ENCODE measurements at regions not wholly inside any gene's neighbourhood (a gene's known extent, or its start where the extent isn't known, plus 50 kb on each side); places are given as distances from the start of the nearest gene placed in this dataset.

DNA sequence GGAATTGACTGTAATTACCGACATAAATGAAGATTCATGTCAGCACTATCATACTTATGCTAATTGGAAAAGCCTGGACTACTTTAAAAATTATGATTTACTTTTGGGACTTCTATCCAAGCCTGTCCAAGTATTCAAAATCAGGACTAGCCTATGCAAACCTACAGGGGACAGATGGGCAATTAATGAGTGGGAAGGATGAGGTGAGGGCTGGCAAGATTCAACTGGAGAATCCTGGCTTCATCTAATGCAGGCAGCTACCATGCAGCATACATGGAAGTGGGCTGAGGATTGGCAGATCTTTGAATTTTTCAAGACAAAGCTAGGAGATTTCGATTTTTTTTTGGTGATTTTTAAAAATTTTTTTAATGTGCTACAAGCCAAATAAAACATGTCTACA, 532.6 kb downstream of the CSNK1G3 start:
- Histone ChIP-seq H3K79me2 (ENCODE audit: insufficient read depth) (no peaks in the 10 kb centered on the region), H3K9me2 (ENCODE audit: insufficient read depth) (no peaks in the 10 kb centered on the region), H3K27me3 (replicated peaks; ENCODE audit: insufficient read depth) (no peaks in the 10 kb centered on the region; the same call in 1 of the 2 replicates), H2AFZ (no peak overlapping the region), H3K9me3 (ENCODE audit: low read depth) (no peaks in the 10 kb centered on the region), H3K4me1 (ENCODE audit: insufficient read depth) (no peaks in the 10 kb centered on the region), H3K9ac (no peak overlapping the region), H4K20me1 (ENCODE audit: insufficient read depth) (no peaks in the 10 kb centered on the region), H3K36me3 (ENCODE audit: low read depth) (no peaks in the 10 kb centered on the region), H3K27ac (no peak overlapping the region), H3K4me2 (ENCODE audit: unreplicated experiment) (no peak overlapping the region), H3F3A (ENCODE audit: insufficient read depth) (no peaks in the 10 kb centered on the region), H3K4me3 (no peak overlapping the region)
- no peak for TF ChIP-seq EZH2phosphoT487 (IDR thresholded peaks at IDR 0.05; ENCODE audit: insufficient read depth, low read depth)
- TF ChIP-seq EZH2 (IDR thresholded peaks at IDR 0.05; ENCODE audit: insufficient read depth, poor library complexity, severe bottlenecking), result no peak
- no peak for DNase-seq
- in situ Hi-C loops (cut with MboI), result no loop called here
- 40 to 46% methylated on average over 2 of the region's 2 CpGs for WGBS, 2 experiments (ENCODE audit: low coverage in 1 of 2, low lambda C conversion rate in 2 of 2, missing lambda C conversion rate in 2 of 2)

DNA sequence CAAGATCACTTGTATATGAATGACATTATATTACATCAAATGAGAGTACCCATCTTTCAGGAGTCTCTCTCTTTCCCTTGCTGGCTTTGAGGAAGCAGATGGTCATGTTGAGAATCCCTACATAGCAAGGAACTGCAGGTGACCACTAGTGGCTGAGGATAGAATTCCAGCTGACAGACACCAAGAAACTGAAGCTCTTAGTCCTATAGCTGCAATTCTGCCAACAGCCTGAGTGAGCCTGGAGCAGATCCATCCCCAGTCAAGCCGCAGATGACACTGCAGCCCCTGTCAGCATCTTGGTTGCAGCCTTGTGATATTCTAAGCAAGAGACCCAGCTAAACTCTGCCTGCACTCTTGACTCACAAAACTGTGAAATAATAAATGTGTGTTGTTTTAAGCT, 531.5 kb downstream of the CSNK1G3 start:
- H3K27ac ChIP-seq, result no peak overlapping the region
- no peaks in the 10 kb centered on the region for H4K20me1 ChIP-seq (ENCODE audit: insufficient read depth)
- H3K9ac ChIP-seq, result no peak overlapping the region
- H3K4me3 ChIP-seq, result no peak overlapping the region
- WGBS, 2 experiments (ENCODE audit: low coverage in 1 of 2, low lambda C conversion rate in 2 of 2, missing lambda C conversion rate in 2 of 2), result 86 to 100% methylated on average over 1 of the region's 1 CpG
- DNase-seq, result no peak
- no peaks in the 10 kb centered on the region for H3F3A ChIP-seq (ENCODE audit: insufficient read depth)
- H3K79me2 ChIP-seq (ENCODE audit: insufficient read depth), result no peaks in the 10 kb centered on the region
- H2AFZ ChIP-seq, result no peak overlapping the region
- no peaks in the 10 kb centered on the region; the same call in 1 of the 2 replicates for H3K27me3 ChIP-seq (replicated peaks; ENCODE audit: insufficient read depth)
- H3K4me1 ChIP-seq (ENCODE audit: insufficient read depth), result no peaks in the 10 kb centered on the region
- H3K9me2 ChIP-seq (ENCODE audit: insufficient read depth), result no peaks in the 10 kb centered on the region
- H3K9me3 ChIP-seq (ENCODE audit: low read depth), result no peaks in the 10 kb centered on the region
- in situ Hi-C loops (cut with MboI), result no loop called here
- no peak for TF ChIP-seq EZH2phosphoT487 (IDR thresholded peaks at IDR 0.05; ENCODE audit: insufficient read depth, low read depth)
- TF ChIP-seq EZH2 (IDR thresholded peaks at IDR 0.05; ENCODE audit: insufficient read depth, poor library complexity, severe bottlenecking), result no peak
- no peaks in the 10 kb centered on the region for H3K36me3 ChIP-seq (ENCODE audit: low read depth)
- no peak overlapping the region for H3K4me2 ChIP-seq (ENCODE audit: unreplicated experiment)

DNA sequence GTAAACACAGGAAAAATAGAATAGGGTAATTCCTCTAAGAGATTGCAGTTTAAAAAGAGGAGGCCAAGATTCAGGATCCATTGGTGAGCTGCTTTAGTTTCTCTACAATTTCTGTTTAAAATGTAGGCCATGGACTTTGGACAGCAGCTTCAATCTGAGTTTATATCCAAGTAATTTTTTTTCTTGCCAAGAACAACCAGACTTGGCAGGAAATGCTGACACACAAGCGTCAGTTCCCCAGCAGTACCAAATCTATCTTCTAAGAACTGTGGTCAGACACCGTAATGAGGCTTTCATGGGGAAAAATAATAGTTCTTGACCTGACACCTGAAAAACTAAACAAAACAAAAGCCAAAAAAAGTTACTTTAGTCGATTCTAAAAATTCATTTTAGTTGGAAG, 528.8 kb downstream of the CSNK1G3 start:
- Histone ChIP-seq H3F3A (ENCODE audit: insufficient read depth) (no peaks in the 10 kb centered on the region), H2AFZ (no peak overlapping the region), H3K4me3 (no peak overlapping the region), H3K27ac (no peak overlapping the region), H3K9ac (no peak overlapping the region), H3K4me2 (ENCODE audit: unreplicated experiment) (no peak overlapping the region), H3K27me3 (replicated peaks; ENCODE audit: insufficient read depth) (no peaks in the 10 kb centered on the region; the same call in 1 of the 2 replicates), H3K4me1 (ENCODE audit: insufficient read depth) (no peaks in the 10 kb centered on the region), H3K79me2 (ENCODE audit: insufficient read depth) (no peaks in the 10 kb centered on the region), H3K9me2 (ENCODE audit: insufficient read depth) (no peaks in the 10 kb centered on the region), H4K20me1 (ENCODE audit: insufficient read depth) (no peaks in the 10 kb centered on the region), H3K9me3 (ENCODE audit: low read depth) (no peaks in the 10 kb centered on the region), H3K36me3 (ENCODE audit: low read depth) (no peaks in the 10 kb centered on the region)
- in situ Hi-C loops (cut with MboI), result no loop called here
- 12 to 14% methylated on average over 3 of the region's 3 CpGs for WGBS, 2 experiments (ENCODE audit: low coverage in 1 of 2, low lambda C conversion rate in 2 of 2, missing lambda C conversion rate in 2 of 2)
- TF ChIP-seq EZH2 (IDR thresholded peaks at IDR 0.05; ENCODE audit: insufficient read depth, poor library complexity, severe bottlenecking) (no peak), EZH2phosphoT487 (IDR thresholded peaks at IDR 0.05; ENCODE audit: insufficient read depth, low read depth) (no peak)
- peak; percentile 26 for DNase-seq

DNA sequence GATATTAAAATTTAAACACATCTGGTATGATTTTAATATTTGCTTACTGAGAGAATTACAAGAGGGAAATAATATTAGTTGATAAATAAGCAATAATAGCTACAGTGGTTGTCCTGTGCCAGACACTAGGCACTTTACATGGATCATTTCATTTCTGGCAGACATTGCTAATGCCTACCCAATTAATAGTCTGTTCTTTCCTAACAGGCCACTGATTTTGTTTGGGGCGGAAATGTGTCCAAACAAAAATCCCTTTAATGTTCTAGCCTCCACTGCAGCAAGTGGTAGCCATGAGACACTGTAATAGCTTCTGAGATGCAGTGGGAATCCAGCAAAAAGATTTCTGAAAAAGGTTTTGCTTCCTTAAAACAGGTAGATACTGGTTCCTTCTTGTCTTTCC, 527.4 kb downstream of the CSNK1G3 start:
- in situ Hi-C loops (cut with MboI), result no loop called here
- Histone ChIP-seq H3K9me3 (ENCODE audit: low read depth) (no peaks in the 10 kb centered on the region), H3K36me3 (ENCODE audit: low read depth) (no peaks in the 10 kb centered on the region), H3K27me3 (replicated peaks; ENCODE audit: insufficient read depth) (no peaks in the 10 kb centered on the region; the same call in 1 of the 2 replicates), H3K9ac (no peak overlapping the region), H3K4me2 (ENCODE audit: unreplicated experiment) (no peak overlapping the region), H3K27ac (no peak overlapping the region), H3K4me1 (ENCODE audit: insufficient read depth) (no peaks in the 10 kb centered on the region), H3F3A (ENCODE audit: insufficient read depth) (no peaks in the 10 kb centered on the region), H2AFZ (no peak overlapping the region), H3K79me2 (ENCODE audit: insufficient read depth) (no peaks in the 10 kb centered on the region), H3K9me2 (ENCODE audit: insufficient read depth) (no peaks in the 10 kb centered on the region), H3K4me3 (no peak overlapping the region), H4K20me1 (ENCODE audit: insufficient read depth) (no peaks in the 10 kb centered on the region)
- no peak for TF ChIP-seq EZH2 (IDR thresholded peaks at IDR 0.05; ENCODE audit: insufficient read depth, poor library complexity, severe bottlenecking)
- DNase-seq, result no peak
- 69 to 71% methylated on average over 1 of the region's 1 CpG for WGBS, 2 experiments (ENCODE audit: low coverage in 1 of 2, low lambda C conversion rate in 2 of 2, missing lambda C conversion rate in 2 of 2)

DNA sequence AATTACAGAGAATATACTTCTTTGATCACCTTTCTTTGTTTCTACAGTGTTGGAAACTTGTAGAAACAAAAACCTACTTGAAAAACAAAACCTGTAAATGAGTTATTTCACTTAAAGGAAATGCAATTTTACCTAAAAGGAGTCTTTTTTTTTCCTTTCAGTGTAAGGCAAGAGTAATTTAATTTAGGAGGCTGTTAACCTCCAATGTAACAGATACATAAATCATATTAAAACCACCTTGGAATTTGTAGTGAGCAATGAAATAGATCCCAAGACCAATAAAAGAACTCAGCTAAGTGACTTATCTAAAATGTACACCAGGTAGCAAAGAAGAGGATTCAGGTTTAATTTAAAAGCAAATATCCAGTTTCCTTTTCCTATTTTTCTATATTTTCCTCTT, 524.8 kb downstream of the CSNK1G3 start:
- H3K79me2 ChIP-seq (ENCODE audit: insufficient read depth), result no peaks in the 10 kb centered on the region
- H3K4me3 ChIP-seq, result no peak overlapping the region
- H3K9me3 ChIP-seq (ENCODE audit: low read depth), result no peaks in the 10 kb centered on the region
- TF ChIP-seq EZH2phosphoT487 (IDR thresholded peaks at IDR 0.05; ENCODE audit: insufficient read depth, low read depth), result no peak
- no peak for TF ChIP-seq EZH2 (IDR thresholded peaks at IDR 0.05; ENCODE audit: insufficient read depth, poor library complexity, severe bottlenecking)
- no peaks in the 10 kb centered on the region for H3K36me3 ChIP-seq (ENCODE audit: low read depth)
- DNase-seq, result no peak
- no peaks in the 10 kb centered on the region for H4K20me1 ChIP-seq (ENCODE audit: insufficient read depth)
- no peak overlapping the region for H2AFZ ChIP-seq
- no peaks in the 10 kb centered on the region for H3F3A ChIP-seq (ENCODE audit: insufficient read depth)
- H3K9ac ChIP-seq, result no peak overlapping the region
- H3K9me2 ChIP-seq (ENCODE audit: insufficient read depth), result no peaks in the 10 kb centered on the region
- H3K27me3 ChIP-seq (replicated peaks; ENCODE audit: insufficient read depth), result no peaks in the 10 kb centered on the region
- no peak overlapping the region for H3K27ac ChIP-seq
- no peaks in the 10 kb centered on the region for H3K4me1 ChIP-seq (ENCODE audit: insufficient read depth)
- in situ Hi-C loops (cut with MboI), result no loop called here
- H3K4me2 ChIP-seq (ENCODE audit: unreplicated experiment), result no peak overlapping the region
